Mesodermal cell (in vitro differentiated cells): ENCODE measurements at regions not wholly inside any gene's neighbourhood (a gene's known extent, or its start where the extent isn't known, plus 50 kb on each side); places are given as distances from the start of the nearest gene placed in this dataset.

Experiments used
- H3K27ac ChIP-seq: 2 replicates; pipeline ENCODE4 v1.7.0; 2013; ENCODE audit warnings: mild to moderate bottlenecking, low read depth, low read length, moderate library complexity; ENCODE audit not compliant: severe bottlenecking
- H3K36me3 ChIP-seq: 2 replicates; pipeline ENCODE4 v1.7.1; 2013; ENCODE audit warnings: mild to moderate bottlenecking, low read length, moderate library complexity; ENCODE audit not compliant: control insufficient read depth, insufficient read depth
- H3K4me1 ChIP-seq: one replicate; pipeline ENCODE4 v1.7.1; 2013; ENCODE audit warnings: mild to moderate bottlenecking, low read length; ENCODE audit not compliant: insufficient read depth, control insufficient read depth, poor library complexity, severe bottlenecking
- H3K4me3 ChIP-seq: 2 replicates; pipeline ENCODE4 v1.7.0; 2013; ENCODE audit warnings: low read length, control low read depth, mild to moderate bottlenecking; ENCODE audit not compliant: insufficient read depth, poor library complexity, severe bottlenecking; ENCODE audit errors: extremely low read depth
- H3K9me3 ChIP-seq: 2 replicates; pipeline ENCODE4 v1.7.1; 2013; ENCODE audit warnings: mild to moderate bottlenecking, low read length, moderate library complexity; ENCODE audit not compliant: control insufficient read depth
- WGBS, 2 experiments: methylation state at CpG; one replicate each; pipeline ENCODE4 v1.1.5; 2013; ENCODE audit warnings: missing lambda C conversion rate in 2 of 2; ENCODE audit not compliant: insufficient coverage in 2 of 2; 5-methylcytosine and 5-hydroxymethylcytosine counted together

GRCh38 chr18:39425172-39425850 is 1859.7 kb upstream of the CELF4 start:
- Histone ChIP-seq H3K4me1 (no peaks in the 10 kb centered on the region), H3K9me3 (no peaks in the 10 kb centered on the region), H3K36me3 (no peaks in the 10 kb centered on the region), H3K27ac (no peak overlapping the region), H3K4me3 (no peak overlapping the region)
- 83 to 89% methylated on average over 3 to 4 of the region's 4 CpGs for WGBS, 2 experiments

DNA sequence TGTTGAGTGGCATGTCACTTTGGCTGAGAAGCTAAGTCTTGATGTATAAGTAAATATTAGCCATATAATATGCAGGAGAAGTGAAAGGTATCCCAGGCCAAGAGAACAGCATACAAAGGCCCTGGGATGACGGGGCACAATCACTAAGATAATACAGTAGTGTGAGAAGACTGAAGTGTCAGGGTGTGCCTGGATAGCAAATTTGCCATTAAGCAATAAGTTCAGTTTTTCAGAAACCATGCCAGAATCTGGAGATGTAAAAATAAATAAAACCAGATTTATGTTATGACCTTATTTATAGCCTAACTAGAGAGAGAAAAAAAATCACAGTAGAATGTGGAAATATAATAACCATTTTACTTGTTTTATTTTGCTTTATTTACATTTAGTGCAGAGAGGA is 1858.7 kb upstream of the CELF4 start:
- H3K27ac ChIP-seq = no peak overlapping the region
- no peaks in the 10 kb centered on the region for H3K4me1 ChIP-seq
- H3K9me3 ChIP-seq = no peaks in the 10 kb centered on the region
- 100% methylated on average over 1 of the region's 1 CpG for WGBS, 2 experiments
- H3K4me3 ChIP-seq = no peak overlapping the region
- no peaks in the 10 kb centered on the region for H3K36me3 ChIP-seq

DNA sequence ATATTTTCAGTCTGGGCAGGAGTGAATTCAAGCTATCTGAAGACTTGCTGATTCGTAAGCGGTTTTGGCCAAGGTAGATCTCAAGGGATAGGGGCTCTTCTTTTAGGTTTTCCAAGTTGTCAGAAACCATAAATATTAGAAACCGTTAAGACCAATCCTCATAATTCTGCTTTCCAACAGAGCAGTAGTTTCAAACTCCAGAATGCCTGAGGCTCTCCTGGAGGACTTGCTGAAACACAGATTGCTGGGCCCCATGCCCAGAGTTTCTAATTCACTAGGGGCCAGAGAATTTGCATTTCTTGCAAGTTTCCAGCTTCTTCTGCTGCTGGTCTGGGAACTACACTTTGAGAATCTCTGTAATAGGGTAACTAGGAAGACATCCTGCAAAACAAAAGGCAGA is 1855.7 kb upstream of the CELF4 start:
- no peaks in the 10 kb centered on the region for H3K36me3 ChIP-seq
- WGBS, 2 experiments = 89 to 100% methylated on average over 1 of the region's 3 CpGs
- no peak overlapping the region for H3K27ac ChIP-seq
- H3K4me1 ChIP-seq = no peaks in the 10 kb centered on the region
- no peak overlapping the region for H3K4me3 ChIP-seq
- no peaks in the 10 kb centered on the region for H3K9me3 ChIP-seq

DNA sequence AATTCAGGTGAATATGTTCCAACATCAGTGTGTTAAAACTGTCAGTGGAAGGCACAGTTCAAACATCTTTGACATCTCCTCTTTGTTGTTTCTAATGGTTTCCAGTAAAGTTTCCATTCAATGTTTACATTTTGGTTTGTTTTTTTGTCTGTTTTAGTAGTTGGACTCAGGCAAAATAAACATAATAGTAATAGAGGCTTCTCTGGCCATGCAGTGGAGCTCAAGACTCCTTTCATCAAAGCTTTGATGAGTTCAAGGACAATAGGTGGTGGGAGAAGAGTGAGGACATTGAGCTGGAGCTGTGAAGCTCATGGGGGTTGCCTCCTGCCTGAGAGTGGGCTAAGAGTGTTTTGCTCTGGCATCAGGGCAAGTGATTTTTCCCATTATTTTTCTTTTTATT is 1853.7 kb upstream of the CELF4 start:
- H3K4me1 ChIP-seq = no peaks in the 10 kb centered on the region
- no peak overlapping the region for H3K4me3 ChIP-seq
- H3K27ac ChIP-seq = no peak overlapping the region
- H3K36me3 ChIP-seq = no peaks in the 10 kb centered on the region
- H3K9me3 ChIP-seq = no peaks in the 10 kb centered on the region

- H3K4me1 ChIP-seq = no peaks in the 10 kb centered on the region
- no peaks in the 10 kb centered on the region for H3K9me3 ChIP-seq
- no peaks in the 10 kb centered on the region for H3K36me3 ChIP-seq
- WGBS, 2 experiments = 92 to 94% methylated on average over 2 of the region's 4 CpGs
- H3K4me3 ChIP-seq = no peak overlapping the region
- no peak overlapping the region for H3K27ac ChIP-seq
Observed at GRCh38 chr18:39415471-39415870, 1849.9 kb upstream of the CELF4 start.

DNA sequence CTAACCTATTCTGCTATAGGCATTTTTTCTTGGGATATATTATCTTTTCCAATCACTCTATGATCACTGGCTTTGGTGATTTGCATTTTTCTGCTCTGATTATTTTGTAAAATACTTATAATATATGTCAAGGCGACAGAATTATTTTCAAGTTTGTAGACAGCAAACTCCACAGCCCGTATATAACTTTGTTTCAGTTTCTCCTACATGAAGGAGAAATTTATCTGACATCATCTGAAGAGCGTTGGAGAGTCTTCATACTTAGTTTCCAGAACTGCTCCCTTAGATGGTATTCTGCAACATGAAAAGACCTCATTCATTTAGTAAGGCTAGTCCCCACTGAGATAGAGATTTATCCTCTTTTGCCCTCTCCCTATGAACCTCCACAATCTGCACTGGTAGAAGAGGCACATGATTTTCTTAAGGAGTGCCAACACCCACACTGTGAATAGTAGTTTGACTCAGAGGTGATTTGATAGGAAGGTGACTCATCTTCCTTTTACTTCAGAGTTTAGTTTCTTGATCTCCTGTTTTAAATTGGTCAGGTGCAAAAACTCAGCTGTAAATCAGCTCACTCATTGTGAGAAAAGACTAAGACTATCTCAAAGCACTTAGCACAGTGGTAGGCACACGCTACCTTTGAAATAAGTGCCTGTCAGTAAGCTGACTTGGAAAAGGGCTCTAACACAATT is 1848.6 kb upstream of the CELF4 start:
- no peaks in the 10 kb centered on the region for H3K36me3 ChIP-seq
- H3K9me3 ChIP-seq = no peaks in the 10 kb centered on the region
- no peak overlapping the region for H3K4me3 ChIP-seq
- H3K27ac ChIP-seq = no peak overlapping the region
- no peaks in the 10 kb centered on the region for H3K4me1 ChIP-seq
- WGBS, 2 experiments = 94 to 100% methylated on average over 2 of the region's 4 CpGs

GRCh38 chr18:39406941-39407340 is 1841.3 kb upstream of the CELF4 start:
- no CpG with 5 or more reads among the region's 3 CpGs for WGBS, 2 experiments
- no peak overlapping the region for H3K4me3 ChIP-seq

DNA sequence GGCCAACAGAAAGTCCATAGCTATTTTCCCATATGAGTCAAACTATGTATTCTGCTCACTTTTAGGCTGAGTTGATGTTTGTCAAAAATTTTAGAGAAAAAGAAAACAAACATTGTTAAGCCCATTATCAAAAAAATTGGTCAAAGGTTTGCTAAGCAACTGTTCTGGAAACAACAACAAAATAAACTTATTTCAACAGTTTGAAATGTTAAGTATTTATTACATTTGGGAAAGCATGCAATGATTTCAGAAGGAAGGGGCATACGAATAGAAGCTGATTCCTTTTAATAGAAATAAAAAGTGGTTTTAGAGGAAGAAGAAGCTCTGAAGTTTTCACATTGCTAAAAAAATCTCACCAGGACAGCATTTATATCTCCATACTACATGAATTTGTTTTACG is 1837.5 kb upstream of the CELF4 start:
- no peaks in the 10 kb centered on the region for H3K4me1 ChIP-seq
- no CpG with 5 or more reads among the region's 2 CpGs for WGBS, 2 experiments
- H3K27ac ChIP-seq = no peak overlapping the region
- no peaks in the 10 kb centered on the region for H3K9me3 ChIP-seq
- no peaks in the 10 kb centered on the region for H3K36me3 ChIP-seq
- no peak overlapping the region for H3K4me3 ChIP-seq

More at GRCh38 chr18:39406941-39407340, 1841.3 kb upstream of the CELF4 start:
- Histone ChIP-seq H3K36me3 (no peaks in the 10 kb centered on the region), H3K9me3 (no peaks in the 10 kb centered on the region), H3K27ac (no peak overlapping the region), H3K4me1 (no peaks in the 10 kb centered on the region)

GRCh38 chr18:39399662-39400061 is 1834.1 kb upstream of the CELF4 start:
- Histone ChIP-seq H3K4me1 (no peaks in the 10 kb centered on the region), H3K4me3 (no peak overlapping the region), H3K36me3 (no peaks in the 10 kb centered on the region), H3K27ac (no peak overlapping the region), H3K9me3 (peaks cover 3% of the 10 kb centered on the region)
- WGBS, 2 experiments = 67 to 88% methylated on average over 1 of the region's 1 CpG

- Histone ChIP-seq H3K27ac (no peak overlapping the region), H3K36me3 (no peaks in the 10 kb centered on the region), H3K4me3 (no peak overlapping the region)
Observed at GRCh38 chr18:39396168-39396567, 1830.6 kb upstream of the CELF4 start.

GRCh38 chr18:39389800-39390379 is 1824.3 kb upstream of the CELF4 start:
- Histone ChIP-seq H3K9me3 (peaks cover 4% of the 10 kb centered on the region), H3K4me3 (no peak overlapping the region), H3K4me1 (no peaks in the 10 kb centered on the region), H3K27ac (no peak overlapping the region), H3K36me3 (no peaks in the 10 kb centered on the region)
- WGBS, 2 experiments = 78 to 93% methylated on average over 3 to 4 of the region's 6 CpGs

More at GRCh38 chr18:39396168-39396567, 1830.6 kb upstream of the CELF4 start:
- H3K4me1 ChIP-seq = no peaks in the 10 kb centered on the region
- H3K9me3 ChIP-seq = peaks cover 4% of the 10 kb centered on the region
- WGBS, 2 experiments = 100% methylated on average over 1 of the region's 1 CpG; no CpG with 5 or more reads in 1 of the 2 experiments
